NT2/D1 (cell line): ENCODE measurements at regions not wholly inside any gene's neighbourhood (a gene's known extent, or its start where the extent isn't known, plus 50 kb on each side); places are given as distances from the start of the nearest gene placed in this dataset.

Experiments used
- YY1 ChIP-seq: IDR thresholded peaks from 2 replicates; pipeline ENCODE4 v1.6.1; 2011; ENCODE audit not compliant: insufficient read length, insufficient read depth
- ZNF274 ChIP-seq: IDR thresholded peaks from 2 replicates; pipeline ENCODE4 v1.6.1; 2011; ENCODE audit warnings: mild to moderate bottlenecking, low read depth, low read length

GRCh38 chr11:96905143-96905542, 515.3 kb downstream of the JRKL start:
- TF ChIP-seq ZNF274 (no peak), YY1 (no peak)
